ENCODE measurements at regions not wholly inside any gene's neighbourhood (a gene's known extent, or its start where the extent isn't known, plus 50 kb on each side); places are given as distances from the start of the nearest gene placed in this dataset.

- H3K9me3 ChIP-seq, result no peaks in the 10 kb centered on the region
- peaks cover 23% of the 10 kb centered on the region for H3K27me3 ChIP-seq
- H3K4me1 ChIP-seq, result no peaks in the 10 kb centered on the region
- WGBS, 2 donors (ENCODE audit: low coverage in 1 of 2), result 55 to 62% methylated on average over 3 of the region's 3 CpGs
- H3K36me3 ChIP-seq, result no peaks in the 10 kb centered on the region
- ATAC-seq, result no peak
- H3K4me3 ChIP-seq, result no peak overlapping the region
- no peak overlapping the region for H3K27ac ChIP-seq
- TF ChIP-seq POLR2AphosphoS5 (IDR thresholded peaks at IDR 0.05) (no peak), POLR2A (IDR thresholded peaks at IDR 0.05) (no peak), EP300 (IDR thresholded peaks at IDR 0.05) (no peak), CTCF (IDR thresholded peaks at IDR 0.05) (no peak)
These were observed 91.5 kb downstream of the GGTLC2 start for GRCh38 chr22:22735695-22736611.

GRCh38 chr22:22737590-22737989, 93.2 kb downstream of the GGTLC2 start:
- no peak overlapping the region for H3K27ac ChIP-seq
- H3K36me3 ChIP-seq, result no peaks in the 10 kb centered on the region
- TF ChIP-seq CTCF (IDR thresholded peaks at IDR 0.05) (no peak), POLR2AphosphoS5 (IDR thresholded peaks at IDR 0.05) (no peak), POLR2A (IDR thresholded peaks at IDR 0.05) (no peak), EP300 (IDR thresholded peaks at IDR 0.05) (no peak)
- H3K9me3 ChIP-seq, result no peaks in the 10 kb centered on the region
- ATAC-seq, result no peak
- no peak overlapping the region for H3K4me3 ChIP-seq
- H3K27me3 ChIP-seq, result peaks cover 17% of the 10 kb centered on the region
- H3K4me1 ChIP-seq, result no peaks in the 10 kb centered on the region
- 58 to 75% methylated on average over 2 of the region's 2 CpGs for WGBS, 2 donors (ENCODE audit: low coverage in 1 of 2)

- H3K27me3 ChIP-seq, result peaks cover 32% of the 10 kb centered on the region
- WGBS, 2 donors (ENCODE audit: low coverage in 1 of 2), result 94% methylated on average over 2 of the region's 5 CpGs; no CpG with 5 or more reads in 1 of the 2 donors
- no peak for TF ChIP-seq EP300 (IDR thresholded peaks at IDR 0.05)
- TF ChIP-seq POLR2A (IDR thresholded peaks at IDR 0.05), result no peak
- TF ChIP-seq CTCF (IDR thresholded peaks at IDR 0.05), result no peak
- TF ChIP-seq POLR2AphosphoS5 (IDR thresholded peaks at IDR 0.05), result no peak
These were observed 94.7 kb downstream of the GGTLC2 start for GRCh38 chr22:22738959-22739585.

GRCh38 chr22:22740560-22741276, 96.3 kb downstream of the GGTLC2 start:
- H3K36me3 ChIP-seq, result no peaks in the 10 kb centered on the region
- 64 to 69% methylated on average over 5 of the region's 5 CpGs for WGBS, 2 donors (ENCODE audit: low coverage in 1 of 2)
- no peak for ATAC-seq
- no peak overlapping the region for H3K27ac ChIP-seq
- peaks cover 43% of the 10 kb centered on the region for H3K27me3 ChIP-seq
- no peaks in the 10 kb centered on the region for H3K4me1 ChIP-seq
- no peaks in the 10 kb centered on the region for H3K9me3 ChIP-seq
- no peak overlapping the region for H3K4me3 ChIP-seq
- TF ChIP-seq POLR2AphosphoS5 (IDR thresholded peaks at IDR 0.05), result no peak
- TF ChIP-seq POLR2A (IDR thresholded peaks at IDR 0.05), result no peak
- TF ChIP-seq CTCF (IDR thresholded peaks at IDR 0.05), result no peak
- no peak for TF ChIP-seq EP300 (IDR thresholded peaks at IDR 0.05)

More at GRCh38 chr22:22738959-22739585, 94.7 kb downstream of the GGTLC2 start:
- no peaks in the 10 kb centered on the region for H3K9me3 ChIP-seq
- ATAC-seq, result no peak
- no peak overlapping the region for H3K4me3 ChIP-seq
- no peaks in the 10 kb centered on the region for H3K36me3 ChIP-seq
- no peaks in the 10 kb centered on the region for H3K4me1 ChIP-seq
- H3K27ac ChIP-seq, result no peak overlapping the region

All from gastroesophageal sphincter (tissue), 4 donors.